K562 (cell line): ENCODE measurements at regions not wholly inside any gene's neighbourhood (a gene's known extent, or its start where the extent isn't known, plus 50 kb on each side); places are given as distances from the start of the nearest gene placed in this dataset.

Source experiments
- ATAC-seq: fragments of 200-7000 bp; cut with Tn5 transposase; 3 replicates; pipeline ENCODE4 v1.9.1; 2020; ENCODE audit warnings: moderate library complexity
- BruUV-seq: library from RNA; stranded (reverse); fragments of 400-500 nt; replicated peaks from 2 replicates; lab custom pipeline; 2021; lab: Mats Ljungman, UMichigan
- CTCF ChIA-PET: fragments of 300-600 bp; formaldehyde crosslinking; extraction: SDS; loops from one replicate; lab custom pipeline; 2021; ENCODE audit warnings: low intra/inter-chr PET ratio; lab: Yijun Ruan, JAX
- POLR2A ChIA-PET: fragments of 300-600, 350-650 bp; sonication (Branson Sonifier 250); formaldehyde crosslinking; extraction: SDS; loops from one replicate; lab custom pipeline; 2021; ENCODE audit warnings: antibody characterized with exemption, inconsistent platforms; lab: Yijun Ruan, JAX
- DNase-seq, 4 experiments: peaks; one replicate each; pipeline versions ENCODE4 v3.0.0 to v3.0.0-alpha.2; 2011 to 2018; ENCODE audit warnings: low spot score in 3 of 4, mixed read lengths in 3 of 4; ENCODE audit errors: extremely low read depth in 1 of 4
- FAIRE-seq: peaks from 2 replicates; lab custom pipeline; 2011; peaks lifted over from hg19 to GRCh38; lab: Jason Lieb, UNC
- H2AFZ ChIP-seq: 2 replicates; pipeline ENCODE4 v1.6.0; 2011; ENCODE audit warnings: low read depth, low read length, control low read depth, inconsistent platforms
- H3K27ac ChIP-seq: fragments of 200-600 bp; 3 replicates; pipeline ENCODE4 v1.8.0; 2011; ENCODE audit warnings: low read depth, mild to moderate bottlenecking, control low read depth, inconsistent platforms, low read length, moderate library complexity, mixed read lengths; ENCODE audit errors: extremely low read depth
- H3K27me3 ChIP-seq, 2 experiments: fragments of 300-600 bp in 1 of 2; 2 replicates in 1 of 2; 3 replicates in 1 of 2; pipeline versions ENCODE4 v1.6.0 to v1.8.0; 2011; ENCODE audit warnings: inconsistent platforms in 2 of 2, low read length in 2 of 2, mild to moderate bottlenecking in 1 of 2, mixed read lengths in 1 of 2, moderate library complexity in 1 of 2; ENCODE audit not compliant: control insufficient read depth in 2 of 2, insufficient read depth in 2 of 2
- H3K36me3 ChIP-seq: fragments of 300-600 bp; 3 replicates; pipeline ENCODE4 v1.8.0; 2011; ENCODE audit warnings: mild to moderate bottlenecking, low read length, inconsistent platforms; ENCODE audit not compliant: control insufficient read depth, insufficient read depth
- H3K4me1 ChIP-seq, 2 experiments: fragments of 200-600 bp in 1 of 2; replicated peaks in 1 of 2; 2 replicates in 1 of 2; 3 replicates in 1 of 2; pipeline versions ENCODE4 v1.5.1 to v1.8.0; 2011; ENCODE audit warnings: inconsistent platforms in 2 of 2, low read length in 2 of 2, mild to moderate bottlenecking in 1 of 2, mixed read lengths in 1 of 2, moderate library complexity in 1 of 2; ENCODE audit not compliant: control insufficient read depth in 2 of 2, insufficient read depth in 2 of 2
- H3K4me2 ChIP-seq: 2 replicates; pipeline ENCODE4 v1.6.1; 2011; ENCODE audit warnings: low read length, control low read depth, inconsistent platforms, mixed read lengths; ENCODE audit not compliant: insufficient read depth
- H3K4me3 ChIP-seq: fragments of 200-600 bp; sonication (generic), shearing (Covaris generic); 2 replicates; pipeline ENCODE4 v1.5.1; 2016; ENCODE audit warnings: control low read depth, inconsistent platforms
- H3K79me2 ChIP-seq: fragments of 200-600 bp; 3 replicates; pipeline ENCODE4 v1.8.0; 2011; ENCODE audit warnings: low read length, inconsistent platforms; ENCODE audit not compliant: control insufficient read depth, insufficient read depth
- H3K9ac ChIP-seq, 2 experiments: 2 replicates each; pipeline versions ENCODE4 v1.6.0 to v1.6.1; 2011; ENCODE audit warnings: low read depth in 2 of 2, low read length in 2 of 2, control low read depth in 1 of 2, inconsistent platforms in 1 of 2, mild to moderate bottlenecking in 1 of 2, mixed read lengths in 1 of 2; ENCODE audit not compliant: insufficient read depth in 1 of 2
- H3K9me1 ChIP-seq: one replicate; pipeline ENCODE4 v1.6.0; 2011; ENCODE audit warnings: inconsistent platforms, mild to moderate bottlenecking, low read length, moderate library complexity; ENCODE audit not compliant: control insufficient read depth, insufficient read depth
- H3K9me3 ChIP-seq: replicated peaks from 2 replicates; pipeline ENCODE4 v1.5.1; 2011; ENCODE audit warnings: low read depth, low read length, inconsistent platforms; ENCODE audit not compliant: control insufficient read depth, insufficient read depth
- H4K20me1 ChIP-seq: replicated peaks from 2 replicates; pipeline ENCODE4 v1.6.1; 2011; ENCODE audit warnings: low read length, inconsistent platforms, mixed read lengths; ENCODE audit not compliant: control insufficient read depth, insufficient read depth
- ASH1L ChIP-seq: fragments of 450-650 bp; IDR thresholded peaks from 2 replicates; pipeline ENCODE4 v1.6.1; 2018; ENCODE audit warnings: borderline replicate concordance, mild to moderate bottlenecking, low read depth; ENCODE audit not compliant: partially characterized antibody
- HOXB6 ChIP-seq: fragments of 250-450 bp; sonication (Bioruptor Pico); IDR thresholded peaks from 2 replicates; pipeline ENCODE4 v1.5.1; 2022; ENCODE audit warnings: mild to moderate bottlenecking, borderline replicate concordance
- MAFF ChIP-seq: IDR thresholded peaks from 2 replicates; pipeline ENCODE4 v1.6.1; 2012; ENCODE audit warnings: low read length, improper control_type of control experiment
- PHB2 ChIP-seq: fragments of 450-650 bp; IDR thresholded peaks from 2 replicates; pipeline ENCODE4 v1.6.1; 2017; ENCODE audit warnings: low read depth
- SMARCC2 ChIP-seq: fragments of 450-650 bp; IDR thresholded peaks from 2 replicates; pipeline ENCODE4 v1.6.1; 2017; ENCODE audit warnings: antibody characterized with exemption, moderate library complexity, mild to moderate bottlenecking, low read depth
- ZKSCAN1 ChIP-seq: fragments of 150-350 bp; IDR thresholded peaks from 2 replicates; pipeline ENCODE4 v1.6.1; 2016; ENCODE audit warnings: low read depth, low read length
- ZNF436 ChIP-seq: fragments of 250-450, 450-650 bp; sonication (Bioruptor Pico); formaldehyde crosslinking; IDR thresholded peaks from 2 replicates; pipeline ENCODE4 v1.7.0; 2020; ENCODE audit warnings: mild to moderate bottlenecking
- WGBS: fragments of 100-300 bp; shearing (Covaris generic); methylation state at CpG from one replicate; pipeline ENCODE4 v1.1.6; 2016; ENCODE audit warnings: low coverage, mixed read lengths; ENCODE audit not compliant: insufficient coverage; ENCODE audit errors: missing lambda C conversion rate; 5-methylcytosine and 5-hydroxymethylcytosine counted together
- in situ Hi-C: fragments of 300-500 bp; cut with MboI; formaldehyde crosslinking; loops from 4 replicates; pipeline ENCODE4 v1.15.0; 2018; ENCODE audit warnings: inconsistent platforms, mixed read lengths
- intact Hi-C: fragments of 100-400 bp; cut with micrococcal nuclease; formaldehyde crosslinking; loops from 2 replicates; pipeline ENCODE4 v1.14.2; 2022
- TF ChIP-seq, protein P1 (sequence below): fragments of 150-350 bp; IDR thresholded peaks from 2 replicates; pipeline ENCODE4 v1.6.1; 2014; ENCODE audit warnings: low read depth, mild to moderate bottlenecking, low read length, borderline replicate concordance

DNA sequence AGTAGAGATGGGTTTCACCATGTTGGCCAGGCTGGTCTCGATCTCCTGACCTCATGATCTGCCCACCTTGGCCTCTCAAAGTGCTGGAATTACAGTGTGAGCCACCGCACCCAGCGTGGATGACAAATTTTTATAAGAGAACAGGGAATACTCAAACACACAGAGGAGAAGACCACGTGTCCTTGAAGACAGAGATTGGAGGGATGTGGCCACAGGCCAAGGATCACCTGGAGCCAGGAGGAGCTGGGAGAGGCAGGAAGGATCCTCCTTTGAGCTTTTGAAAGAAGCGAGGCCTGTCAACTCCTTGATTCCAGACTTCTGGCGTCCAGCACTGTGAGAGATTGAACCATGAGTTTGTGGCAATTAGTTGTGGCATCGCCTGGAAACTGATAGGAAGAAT, 1049.5 kb downstream of the TBC1D22A start:
- no peaks in the 10 kb centered on the region for H3K79me2 ChIP-seq
- ChIA-PET CTCF (no interaction called here), POLR2A (interaction anchor here (0.9 kb wide), 1 partner anchor 11 kb away, joined by 3 read pairs; no protein-coding TSS in a partner anchor)
- no peaks in the 10 kb centered on the region for H3K36me3 ChIP-seq
- no TSS peak for BruUV-seq
- intact Hi-C loops, result no loop called here
- in situ Hi-C loops, result no loop called here
- no peaks in the 10 kb centered on the region for H3K9me1 ChIP-seq
- FAIRE-seq (no peak), DNase-seq (no peak), ATAC-seq (no peak)
- no peaks in the 10 kb centered on the region for H3K9me3 ChIP-seq
- no peaks in the 10 kb centered on the region for H4K20me1 ChIP-seq
- H2AFZ ChIP-seq, result no peak overlapping the region
- no peak overlapping the region for H3K4me2 ChIP-seq
- H3K27me3 ChIP-seq, result no peaks in the 10 kb centered on the region
- no peak overlapping the region for H3K4me3 ChIP-seq
- 65% methylated on average over 7 of the region's 7 CpGs for WGBS
- no peaks in the 10 kb centered on the region for H3K4me1 ChIP-seq
- TF ChIP-seq SMARCC2 (no peak), ASH1L (no peak), PHB2 (no peak), ZNF436 (CRISPR knock-in tag) (no peak), HOXB6 (CRISPR knock-in tag) (no peak), MAFF (no peak), ZKSCAN1 (no peak)
- TF ChIP-seq, protein P1, sequence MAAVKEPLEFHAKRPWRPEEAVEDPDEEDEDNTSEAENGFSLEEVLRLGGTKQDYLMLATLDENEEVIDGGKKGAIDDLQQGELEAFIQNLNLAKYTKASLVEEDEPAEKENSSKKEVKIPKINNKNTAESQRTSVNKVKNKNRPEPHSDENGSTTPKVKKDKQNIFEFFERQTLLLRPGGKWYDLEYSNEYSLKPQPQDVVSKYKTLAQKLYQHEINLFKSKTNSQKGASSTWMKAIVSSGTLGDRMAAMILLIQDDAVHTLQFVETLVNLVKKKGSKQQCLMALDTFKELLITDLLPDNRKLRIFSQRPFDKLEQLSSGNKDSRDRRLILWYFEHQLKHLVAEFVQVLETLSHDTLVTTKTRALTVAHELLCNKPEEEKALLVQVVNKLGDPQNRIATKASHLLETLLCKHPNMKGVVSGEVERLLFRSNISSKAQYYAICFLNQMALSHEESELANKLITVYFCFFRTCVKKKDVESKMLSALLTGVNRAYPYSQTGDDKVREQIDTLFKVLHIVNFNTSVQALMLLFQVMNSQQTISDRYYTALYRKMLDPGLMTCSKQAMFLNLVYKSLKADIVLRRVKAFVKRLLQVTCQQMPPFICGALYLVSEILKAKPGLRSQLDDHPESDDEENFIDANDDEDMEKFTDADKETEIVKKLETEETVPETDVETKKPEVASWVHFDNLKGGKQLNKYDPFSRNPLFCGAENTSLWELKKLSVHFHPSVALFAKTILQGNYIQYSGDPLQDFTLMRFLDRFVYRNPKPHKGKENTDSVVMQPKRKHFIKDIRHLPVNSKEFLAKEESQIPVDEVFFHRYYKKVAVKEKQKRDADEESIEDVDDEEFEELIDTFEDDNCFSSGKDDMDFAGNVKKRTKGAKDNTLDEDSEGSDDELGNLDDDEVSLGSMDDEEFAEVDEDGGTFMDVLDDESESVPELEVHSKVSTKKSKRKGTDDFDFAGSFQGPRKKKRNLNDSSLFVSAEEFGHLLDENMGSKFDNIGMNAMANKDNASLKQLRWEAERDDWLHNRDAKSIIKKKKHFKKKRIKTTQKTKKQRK, result no peak
- H3K9ac ChIP-seq, result no peak overlapping the region
- H3K27ac ChIP-seq, result no peak overlapping the region
